Ishikawa (cell line): ENCODE measurements at regions not wholly inside any gene's neighbourhood (a gene's known extent, or its start where the extent isn't known, plus 50 kb on each side); places are given as distances from the start of the nearest gene placed in this dataset.

Source experiments
- CEBPB ChIP-seq: IDR thresholded peaks from 2 replicates; pipeline ENCODE4 v1.6.1; 2012
- CREB1 ChIP-seq: IDR thresholded peaks from 2 replicates; pipeline ENCODE4 v1.6.1; 2012; ENCODE audit warnings: low read depth
- EGR1 ChIP-seq: IDR thresholded peaks from 2 replicates; pipeline ENCODE4 v1.6.1; 2012
- EP300 ChIP-seq: IDR thresholded peaks from 2 replicates; pipeline ENCODE4 v1.6.1; 2012; ENCODE audit warnings: borderline replicate concordance
- RAD21 ChIP-seq: IDR thresholded peaks from 2 replicates; pipeline ENCODE4 v1.6.1; 2012; ENCODE audit warnings: low read depth
- TCF12 ChIP-seq: IDR thresholded peaks from 2 replicates; pipeline ENCODE4 v1.6.1; 2012; ENCODE audit warnings: low read depth
- YY1 ChIP-seq: IDR thresholded peaks from 2 replicates; pipeline ENCODE4 v1.6.1; 2012; ENCODE audit warnings: low read depth
- ZBTB7A ChIP-seq: IDR thresholded peaks from 2 replicates; pipeline ENCODE4 v1.6.1; 2012; ENCODE audit warnings: low read depth
- TF ChIP-seq, protein P1 (sequence below): IDR thresholded peaks from 2 replicates; pipeline ENCODE4 v1.6.1; 2012; ENCODE audit warnings: low read depth, mild to moderate bottlenecking
- TF ChIP-seq, protein P2 (sequence below): IDR thresholded peaks from 2 replicates; pipeline ENCODE4 v1.6.1; 2012

DNA sequence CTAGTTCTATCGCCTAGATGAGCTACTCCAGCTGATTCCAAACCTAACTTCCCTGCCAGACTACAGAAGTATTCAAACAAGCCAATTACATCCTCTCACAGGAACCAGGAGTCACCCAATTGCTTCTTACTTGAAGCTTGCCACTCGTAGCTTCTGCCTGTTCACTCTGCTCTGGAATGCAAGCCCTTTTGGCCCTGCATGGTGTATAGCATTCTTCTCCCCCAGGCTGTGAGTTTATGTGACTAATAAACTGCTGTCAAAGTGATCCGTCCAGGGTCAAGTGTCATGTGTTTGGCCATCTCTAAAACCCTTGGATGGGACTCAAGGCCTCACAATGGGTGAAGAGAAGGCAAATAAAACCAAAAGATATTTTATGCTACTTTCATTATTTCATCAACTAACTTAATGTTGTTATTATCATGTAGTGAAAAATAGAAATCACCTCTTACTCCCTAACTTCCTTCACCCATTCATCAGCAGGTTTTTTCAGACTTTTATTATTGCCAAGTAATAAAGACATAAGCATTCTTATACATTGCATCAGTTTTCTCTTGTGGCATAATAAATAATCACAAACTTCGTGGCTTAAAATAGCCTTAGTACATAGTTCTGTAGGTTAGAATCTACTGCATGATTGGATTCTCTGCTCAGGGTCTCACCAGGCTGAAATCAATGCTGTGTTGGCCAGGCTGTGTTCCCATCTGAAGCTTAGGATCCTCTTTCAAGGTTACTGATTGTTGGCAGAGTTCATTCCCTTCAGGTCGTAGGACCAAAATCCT, 1981.7 kb upstream of the FLRT2 start:
- TF ChIP-seq TCF12 (no peak), ZBTB7A (no peak), CREB1 (no peak), RAD21 (no peak), EP300 (no peak), YY1 (no peak), CEBPB (no peak), EGR1 (no peak)
- TF ChIP-seq, protein P1, sequence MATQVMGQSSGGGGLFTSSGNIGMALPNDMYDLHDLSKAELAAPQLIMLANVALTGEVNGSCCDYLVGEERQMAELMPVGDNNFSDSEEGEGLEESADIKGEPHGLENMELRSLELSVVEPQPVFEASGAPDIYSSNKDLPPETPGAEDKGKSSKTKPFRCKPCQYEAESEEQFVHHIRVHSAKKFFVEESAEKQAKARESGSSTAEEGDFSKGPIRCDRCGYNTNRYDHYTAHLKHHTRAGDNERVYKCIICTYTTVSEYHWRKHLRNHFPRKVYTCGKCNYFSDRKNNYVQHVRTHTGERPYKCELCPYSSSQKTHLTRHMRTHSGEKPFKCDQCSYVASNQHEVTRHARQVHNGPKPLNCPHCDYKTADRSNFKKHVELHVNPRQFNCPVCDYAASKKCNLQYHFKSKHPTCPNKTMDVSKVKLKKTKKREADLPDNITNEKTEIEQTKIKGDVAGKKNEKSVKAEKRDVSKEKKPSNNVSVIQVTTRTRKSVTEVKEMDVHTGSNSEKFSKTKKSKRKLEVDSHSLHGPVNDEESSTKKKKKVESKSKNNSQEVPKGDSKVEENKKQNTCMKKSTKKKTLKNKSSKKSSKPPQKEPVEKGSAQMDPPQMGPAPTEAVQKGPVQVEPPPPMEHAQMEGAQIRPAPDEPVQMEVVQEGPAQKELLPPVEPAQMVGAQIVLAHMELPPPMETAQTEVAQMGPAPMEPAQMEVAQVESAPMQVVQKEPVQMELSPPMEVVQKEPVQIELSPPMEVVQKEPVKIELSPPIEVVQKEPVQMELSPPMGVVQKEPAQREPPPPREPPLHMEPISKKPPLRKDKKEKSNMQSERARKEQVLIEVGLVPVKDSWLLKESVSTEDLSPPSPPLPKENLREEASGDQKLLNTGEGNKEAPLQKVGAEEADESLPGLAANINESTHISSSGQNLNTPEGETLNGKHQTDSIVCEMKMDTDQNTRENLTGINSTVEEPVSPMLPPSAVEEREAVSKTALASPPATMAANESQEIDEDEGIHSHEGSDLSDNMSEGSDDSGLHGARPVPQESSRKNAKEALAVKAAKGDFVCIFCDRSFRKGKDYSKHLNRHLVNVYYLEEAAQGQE, result no peak
- TF ChIP-seq, protein P2, sequence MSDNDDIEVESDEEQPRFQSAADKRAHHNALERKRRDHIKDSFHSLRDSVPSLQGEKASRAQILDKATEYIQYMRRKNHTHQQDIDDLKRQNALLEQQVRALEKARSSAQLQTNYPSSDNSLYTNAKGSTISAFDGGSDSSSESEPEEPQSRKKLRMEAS, result no peak
